Loucy (cell line): ENCODE measurements at regions not wholly inside any gene's neighbourhood (a gene's known extent, or its start where the extent isn't known, plus 50 kb on each side); places are given as distances from the start of the nearest gene placed in this dataset.

Experiments used
- H2AFZ ChIP-seq: fragments of 200-600 bp; sonication (generic); 2 replicates; pipeline ENCODE4 v1.6.0; 2016; ENCODE audit warnings: antibody characterized with exemption, mild to moderate bottlenecking, low read length, moderate library complexity
- H3F3A ChIP-seq: fragments of 200-600 bp; 2 replicates; pipeline ENCODE4 v1.6.0; 2016; ENCODE audit warnings: antibody characterized with exemption, low read depth, mild to moderate bottlenecking
- H3K27me3 ChIP-seq: fragments of 200-600 bp; sonication (generic); 2 replicates; pipeline ENCODE4 v1.6.1; 2014; ENCODE audit warnings: low read length, mild to moderate bottlenecking; ENCODE audit not compliant: insufficient read depth, poor library complexity, severe bottlenecking
- H3K36me3 ChIP-seq: fragments of 200-600 bp; sonication (generic); 2 replicates; pipeline ENCODE4 v1.6.1; 2016; ENCODE audit warnings: low read length; ENCODE audit not compliant: insufficient read depth
- H3K4me1 ChIP-seq: fragments of 200-600 bp; sonication (generic); 2 replicates; pipeline ENCODE4 v1.5.1; 2014; ENCODE audit warnings: low read length, mild to moderate bottlenecking; ENCODE audit not compliant: insufficient read depth, poor library complexity, severe bottlenecking
- H3K4me2 ChIP-seq: fragments of 200-600 bp; sonication (generic); 2 replicates; pipeline ENCODE4 v1.6.0; 2014; ENCODE audit warnings: antibody characterized with exemption, low read length, low read depth, mild to moderate bottlenecking; ENCODE audit not compliant: poor library complexity, severe bottlenecking
- H3K4me3 ChIP-seq: fragments of 200-600 bp; sonication (generic); 2 replicates; pipeline ENCODE4 v1.5.1; 2014; ENCODE audit warnings: low read length, mild to moderate bottlenecking, mixed read lengths; ENCODE audit not compliant: poor library complexity, severe bottlenecking
- H3K79me2 ChIP-seq: fragments of 200-600 bp; sonication (generic); 2 replicates; pipeline ENCODE4 v1.6.1; 2014; ENCODE audit warnings: low read length; ENCODE audit not compliant: insufficient read depth
- H3K9ac ChIP-seq: fragments of 200-600 bp; sonication (generic); 2 replicates; pipeline ENCODE4 v1.6.0; 2014; ENCODE audit warnings: mild to moderate bottlenecking, low read depth, low read length, moderate library complexity; ENCODE audit not compliant: poor library complexity, severe bottlenecking
- H3K9me2 ChIP-seq: fragments of 200-600 bp; sonication (generic); replicated peaks from 2 replicates; pipeline ENCODE4 v1.6.1; 2016; ENCODE audit warnings: low read depth, low read length, mixed read lengths
- H3K9me3 ChIP-seq: fragments of 200-600 bp; sonication (generic); 2 replicates; pipeline ENCODE4 v1.6.1; 2014; ENCODE audit warnings: mild to moderate bottlenecking, antibody characterized with exemption, low read length, low read depth; ENCODE audit not compliant: insufficient read depth
- H4K20me1 ChIP-seq: fragments of 200-600 bp; sonication (generic); 2 replicates; pipeline ENCODE4 v1.6.0; 2014; ENCODE audit warnings: antibody characterized with exemption, low read length, mild to moderate bottlenecking; ENCODE audit not compliant: insufficient read depth, poor library complexity, severe bottlenecking
- CTCF ChIP-seq: fragments of 200-600 bp; sonication (generic); conservative IDR thresholded peaks from 2 replicates; pipeline ENCODE4 v1.5.1; 2014; ENCODE audit warnings: mild to moderate bottlenecking, antibody characterized with exemption, low read length
- EZH2phosphoT487 ChIP-seq: fragments of 200-600 bp; IDR thresholded peaks from 2 replicates; pipeline ENCODE4 v1.6.1; 2018; ENCODE audit warnings: antibody characterized with exemption, mild to moderate bottlenecking, moderate library complexity, borderline replicate concordance

DNA sequence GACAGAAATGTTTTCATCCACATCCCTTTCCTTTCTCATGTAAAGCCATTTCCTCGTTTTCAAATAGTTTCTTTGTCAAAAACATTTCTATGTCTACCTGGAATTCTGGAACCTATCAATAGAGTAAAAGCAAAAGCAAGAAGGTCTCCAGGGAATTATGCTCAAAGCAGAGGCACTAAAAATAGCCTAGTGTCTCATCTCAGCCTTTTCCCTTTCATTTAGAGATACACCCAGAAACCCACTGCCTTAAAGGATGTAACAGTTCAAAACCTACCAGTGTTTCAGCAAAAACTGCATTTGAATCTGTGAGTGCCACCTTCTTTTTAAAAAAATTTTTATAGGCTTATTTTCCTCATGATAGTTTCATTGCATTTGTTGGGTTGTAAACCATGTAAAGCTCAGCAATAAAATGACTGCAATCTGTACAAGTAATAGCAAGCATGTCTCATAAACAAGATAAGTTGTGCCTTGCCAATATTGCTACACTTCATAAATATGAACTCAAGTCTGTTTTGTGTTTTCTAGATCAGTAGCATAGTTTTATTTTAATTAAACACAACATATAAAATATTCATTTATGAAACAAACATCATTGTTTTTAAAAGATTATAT lies 927.3 kb upstream of the ACVR2A start:
- no peaks in the 10 kb centered on the region for H3K27me3 ChIP-seq
- TF ChIP-seq CTCF = no peak
- no peak for TF ChIP-seq EZH2phosphoT487
- H3K36me3 ChIP-seq = no peaks in the 10 kb centered on the region
- no peaks in the 10 kb centered on the region for H4K20me1 ChIP-seq
- no peaks in the 10 kb centered on the region for H3K79me2 ChIP-seq
- no peaks in the 10 kb centered on the region for H3F3A ChIP-seq
- no peaks in the 10 kb centered on the region for H3K9me3 ChIP-seq
- H3K4me1 ChIP-seq = no peaks in the 10 kb centered on the region
- no peak overlapping the region for H3K4me2 ChIP-seq
- H3K4me3 ChIP-seq = no peak overlapping the region
- H3K9me2 ChIP-seq = no peaks in the 10 kb centered on the region
- H2AFZ ChIP-seq = no peak overlapping the region
- H3K9ac ChIP-seq = no peak overlapping the region

GRCh38 chr2:146916914-146917313 lies 927.9 kb upstream of the ACVR2A start:
- Histone ChIP-seq H3K4me3 (no peak overlapping the region), H4K20me1 (no peaks in the 10 kb centered on the region), H3K9me3 (no peaks in the 10 kb centered on the region), H3K36me3 (no peaks in the 10 kb centered on the region), H3K9me2 (no peaks in the 10 kb centered on the region), H3K9ac (no peak overlapping the region), H3K4me1 (no peaks in the 10 kb centered on the region), H2AFZ (no peak overlapping the region), H3K79me2 (no peaks in the 10 kb centered on the region), H3F3A (no peaks in the 10 kb centered on the region), H3K27me3 (no peaks in the 10 kb centered on the region), H3K4me2 (no peak overlapping the region)
- no peak for TF ChIP-seq CTCF
- TF ChIP-seq EZH2phosphoT487 = no peak

DNA sequence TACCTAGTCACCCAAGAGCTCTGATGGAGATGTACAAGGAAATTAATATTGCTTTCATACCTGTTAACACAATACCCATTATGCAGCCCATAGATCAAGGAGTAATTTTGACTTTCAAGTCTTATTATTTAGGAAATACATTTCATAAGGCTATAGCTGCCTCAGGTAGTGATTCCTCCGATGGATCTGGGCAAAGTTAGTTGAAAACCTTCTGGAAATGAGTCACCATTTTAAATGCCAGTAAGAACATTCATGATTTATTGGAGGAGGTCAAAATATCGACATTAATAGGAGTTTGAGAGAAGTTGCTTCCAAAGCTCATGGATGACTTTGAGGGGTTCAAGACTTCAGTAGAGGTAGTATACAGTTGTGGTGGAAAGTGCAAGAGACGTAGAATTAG lies 931.4 kb upstream of the ACVR2A start:
- H2AFZ ChIP-seq = no peak overlapping the region
- no peak overlapping the region for H3K9ac ChIP-seq
- H3K4me1 ChIP-seq = no peaks in the 10 kb centered on the region
- H4K20me1 ChIP-seq = no peaks in the 10 kb centered on the region
- H3K9me2 ChIP-seq = no peaks in the 10 kb centered on the region
- H3K9me3 ChIP-seq = no peaks in the 10 kb centered on the region
- H3K36me3 ChIP-seq = no peaks in the 10 kb centered on the region
- no peak overlapping the region for H3K4me2 ChIP-seq
- TF ChIP-seq EZH2phosphoT487 = no peak
- TF ChIP-seq CTCF = no peak
- no peak overlapping the region for H3K4me3 ChIP-seq
- H3K27me3 ChIP-seq = no peaks in the 10 kb centered on the region
- no peaks in the 10 kb centered on the region for H3F3A ChIP-seq
- H3K79me2 ChIP-seq = no peaks in the 10 kb centered on the region
